Activated naive CD8-positive, alpha-beta T cell (primary cell): ENCODE measurements at regions not wholly inside any gene's neighbourhood (a gene's known extent, or its start where the extent isn't known, plus 50 kb on each side); places are given as distances from the start of the nearest gene placed in this dataset.
"Not testable (repeated sequence)": the region's sequence is repeated elsewhere in the genome, so short reads cannot be mapped to it uniquely, and the experiment has no call there.

ENCODE experiments used
- H3K27ac Mint-ChIP-seq: one replicate; pipeline ENCODE4 v1.8.0; 2021; ENCODE audit warnings: mixed read lengths
- H3K27me3 Mint-ChIP-seq: one replicate; pipeline ENCODE4 v1.8.0; 2021; ENCODE audit warnings: mixed read lengths
- H3K36me3 Mint-ChIP-seq: one replicate; pipeline ENCODE4 v1.8.0; 2021; ENCODE audit warnings: mixed read lengths
- H3K4me1 Mint-ChIP-seq: one replicate; pipeline ENCODE4 v1.8.0; 2021; ENCODE audit warnings: low read depth, mixed read lengths
- H3K4me3 Mint-ChIP-seq: one replicate; pipeline ENCODE4 v1.8.0; 2021; ENCODE audit warnings: mild to moderate bottlenecking, mixed read lengths
- H3K9me3 Mint-ChIP-seq: one replicate; pipeline ENCODE4 v1.8.0; 2021; ENCODE audit warnings: low read depth, mixed read lengths

DNA sequence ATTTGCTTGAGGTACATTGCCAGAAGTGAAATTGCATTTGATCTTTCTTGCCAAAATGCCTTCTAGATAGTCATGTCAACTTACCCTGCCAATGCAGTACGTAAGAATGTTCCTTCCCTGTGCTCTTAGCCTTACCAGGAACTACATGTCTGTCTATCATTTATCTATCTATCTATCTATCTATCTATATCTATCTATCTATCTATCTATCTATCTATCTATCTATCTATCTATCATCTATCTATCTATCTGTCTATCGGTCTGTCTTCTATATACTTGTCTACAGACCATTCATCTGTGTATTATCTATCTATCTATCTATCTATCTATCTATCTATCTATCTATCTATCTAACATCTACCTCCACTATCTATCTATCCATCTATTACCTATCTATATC is 456.9 kb upstream of the MKI67 start:
- H3K27ac Mint-ChIP-seq, H3K36me3 Mint-ChIP-seq, H3K27me3 Mint-ChIP-seq, H3K4me3 Mint-ChIP-seq, H3K9me3 Mint-ChIP-seq, H3K4me1 Mint-ChIP-seq: not testable (repeated sequence)

DNA sequence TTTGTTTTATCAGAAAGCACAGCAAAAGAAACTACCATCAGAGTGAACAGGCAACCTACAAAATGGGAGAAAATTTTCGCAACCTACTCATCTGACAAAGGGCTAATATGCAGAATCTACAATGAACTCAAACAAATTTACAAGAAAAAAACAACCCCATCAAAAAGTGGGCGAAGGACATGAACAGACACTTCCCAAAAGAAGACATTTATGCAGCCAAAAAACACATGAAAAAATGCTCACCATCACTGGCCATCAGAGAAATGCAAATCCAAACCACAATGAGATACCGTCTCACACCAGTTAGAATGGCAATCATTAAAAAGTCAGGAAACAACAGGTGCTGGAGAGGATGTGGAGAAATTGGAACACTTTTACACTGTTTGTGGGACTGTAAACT is 460.4 kb upstream of the MKI67 start:
- not testable (repeated sequence) for H3K36me3 Mint-ChIP-seq

DNA sequence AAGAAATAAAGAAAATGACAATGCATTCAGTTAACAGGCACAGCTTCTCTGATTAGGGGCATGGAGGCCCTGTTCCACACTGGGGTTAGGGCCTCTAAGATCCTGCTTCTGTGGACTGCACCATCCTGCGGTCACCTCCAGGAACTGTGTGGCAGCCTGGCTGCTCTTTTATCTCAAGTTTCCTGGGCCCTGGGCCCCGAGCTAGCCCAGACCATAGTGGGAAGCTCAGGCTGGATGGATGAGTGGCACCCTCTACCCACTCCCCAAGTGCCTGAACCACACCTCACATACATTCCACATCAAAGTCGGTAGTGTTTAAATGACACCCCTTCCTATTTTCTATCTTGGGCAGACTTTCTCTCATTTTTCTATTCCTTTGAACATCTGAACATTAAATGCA is 461.5 kb upstream of the MKI67 start:
- Mint-ChIP-seq H3K4me1 (no peaks in the 10 kb centered on the region), H3K36me3 (no peaks in the 10 kb centered on the region), H3K4me3 (no peak overlapping the region), H3K27me3 (no peaks in the 10 kb centered on the region), H3K9me3 (no peaks in the 10 kb centered on the region), H3K27ac (no peak overlapping the region)

More for the DNA sequence above, 460.4 kb upstream of the MKI67 start:
- not testable (repeated sequence) for H3K9me3 Mint-ChIP-seq, H3K27ac Mint-ChIP-seq, H3K4me3 Mint-ChIP-seq, H3K4me1 Mint-ChIP-seq, H3K27me3 Mint-ChIP-seq

DNA sequence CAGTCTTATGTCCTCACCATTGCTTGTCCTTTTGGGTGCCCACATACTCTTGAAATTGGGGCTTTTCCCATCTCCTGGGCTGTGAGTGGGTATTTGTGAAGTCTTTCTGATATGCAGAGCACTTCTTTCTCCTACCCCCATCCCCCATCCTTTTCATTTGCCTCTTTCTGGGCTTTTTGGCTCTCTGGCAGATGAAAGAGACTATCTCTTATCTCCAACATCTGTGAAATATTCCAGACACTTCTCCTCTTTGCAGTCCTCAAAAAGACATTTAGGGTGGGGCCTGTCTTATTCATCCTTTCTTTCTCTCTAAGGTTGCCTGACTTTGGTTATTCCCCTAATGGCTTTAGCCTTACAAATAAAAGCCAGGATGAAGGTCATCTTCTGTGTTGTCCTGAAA is 462.2 kb upstream of the MKI67 start:
- no peaks in the 10 kb centered on the region for H3K4me1 Mint-ChIP-seq
- no peak overlapping the region for H3K4me3 Mint-ChIP-seq
- H3K9me3 Mint-ChIP-seq: no peaks in the 10 kb centered on the region
- no peaks in the 10 kb centered on the region for H3K27me3 Mint-ChIP-seq
- H3K36me3 Mint-ChIP-seq: no peaks in the 10 kb centered on the region
- H3K27ac Mint-ChIP-seq: no peak overlapping the region

DNA sequence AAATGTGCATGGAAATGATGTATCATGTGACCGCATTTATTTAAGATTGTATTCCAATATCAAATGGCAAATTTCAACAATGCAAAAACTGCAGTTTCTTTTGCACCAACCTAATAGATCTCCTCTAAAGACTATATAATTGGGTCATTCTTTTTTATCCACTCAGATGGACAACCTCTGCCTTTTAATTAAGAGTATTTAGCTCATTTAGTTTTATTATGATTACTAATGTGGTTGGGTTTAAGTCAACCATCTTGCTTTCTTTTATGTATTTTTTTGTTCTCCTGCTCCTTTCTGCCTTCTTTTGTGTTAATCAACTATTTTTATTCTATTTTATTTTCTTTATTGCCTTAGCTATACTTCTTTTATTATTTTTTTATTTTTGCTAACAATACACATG is 468.5 kb upstream of the MKI67 start:
- Mint-ChIP-seq H3K9me3 (peaks cover 8% of the 10 kb centered on the region), H3K27ac (no peak overlapping the region), H3K4me1 (no peaks in the 10 kb centered on the region), H3K4me3 (no peak overlapping the region), H3K36me3 (no peaks in the 10 kb centered on the region), H3K27me3 (peaks cover 4% of the 10 kb centered on the region)

DNA sequence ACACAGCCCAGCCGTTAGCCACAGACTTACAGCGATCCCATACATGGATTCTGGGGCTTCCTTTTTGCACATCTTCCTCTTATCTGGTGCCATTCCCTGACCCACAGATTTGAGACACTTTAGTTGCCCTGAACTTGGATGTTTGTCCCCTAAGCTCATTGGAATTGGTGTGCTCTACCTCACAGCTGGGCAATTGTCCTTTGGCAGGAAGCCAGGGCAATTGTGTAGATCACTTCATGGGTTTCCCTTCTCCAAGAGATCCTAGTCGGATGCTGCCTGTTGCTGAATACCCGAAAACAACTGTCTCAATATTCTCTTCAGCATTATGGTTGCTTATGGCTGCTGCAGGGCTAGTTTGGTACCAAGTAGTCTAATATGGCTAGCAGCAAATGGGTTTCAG is 470.7 kb upstream of the MKI67 start:
- H3K4me1 Mint-ChIP-seq: no peaks in the 10 kb centered on the region

DNA sequence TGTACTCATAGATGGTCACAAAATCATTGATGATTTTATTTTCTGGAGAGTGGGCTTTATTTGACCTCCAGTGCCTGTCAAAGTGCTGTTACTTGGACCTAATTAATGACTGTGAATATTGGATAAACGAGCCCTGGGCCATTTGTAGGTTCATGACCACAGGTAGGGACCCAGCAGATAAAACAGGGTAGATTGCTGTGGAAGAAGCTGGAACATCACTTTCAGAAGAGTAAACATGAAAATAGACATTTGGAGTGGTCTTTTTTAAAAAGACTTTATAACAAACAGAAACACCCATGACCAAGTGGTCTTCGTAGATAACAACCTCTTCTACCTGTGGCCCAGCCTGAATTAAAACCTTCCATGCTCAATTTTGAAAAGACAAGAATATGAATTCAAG is 472.8 kb upstream of the MKI67 start:
- no peaks in the 10 kb centered on the region for H3K4me1 Mint-ChIP-seq
- H3K27ac Mint-ChIP-seq: no peak overlapping the region
- no peak overlapping the region for H3K4me3 Mint-ChIP-seq
- H3K27me3 Mint-ChIP-seq: peaks cover 8% of the 10 kb centered on the region
- H3K9me3 Mint-ChIP-seq: peaks cover 8% of the 10 kb centered on the region
- no peaks in the 10 kb centered on the region for H3K36me3 Mint-ChIP-seq

More for the DNA sequence above, 470.7 kb upstream of the MKI67 start:
- Mint-ChIP-seq H3K27me3 (peaks cover 5% of the 10 kb centered on the region), H3K9me3 (peaks cover 8% of the 10 kb centered on the region), H3K36me3 (no peaks in the 10 kb centered on the region), H3K27ac (no peak overlapping the region), H3K4me3 (no peak overlapping the region)

DNA sequence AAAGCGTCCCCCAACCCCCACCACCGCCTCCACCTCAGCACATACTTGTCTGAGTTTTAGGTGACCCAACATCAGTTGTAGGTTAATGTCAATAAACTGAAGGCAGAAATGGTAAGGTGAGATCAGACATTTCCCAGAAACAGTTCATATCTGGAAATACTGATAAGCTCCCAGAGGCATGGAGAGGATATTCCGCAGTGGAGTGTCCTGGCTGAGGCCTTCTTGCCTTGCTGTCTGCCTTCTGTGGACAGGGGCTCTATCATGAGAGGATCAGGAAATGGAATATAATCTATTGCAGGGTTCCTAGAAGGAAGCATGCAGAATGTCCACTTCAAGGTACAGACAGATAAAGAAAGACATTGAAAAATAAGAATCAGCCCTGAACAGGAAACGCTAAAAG is 473.3 kb upstream of the MKI67 start:
- peaks cover 8% of the 10 kb centered on the region for H3K9me3 Mint-ChIP-seq
- H3K27me3 Mint-ChIP-seq: peaks cover 8% of the 10 kb centered on the region
- no peaks in the 10 kb centered on the region for H3K36me3 Mint-ChIP-seq
- H3K4me3 Mint-ChIP-seq: no peak overlapping the region
- no peaks in the 10 kb centered on the region for H3K4me1 Mint-ChIP-seq
- H3K27ac Mint-ChIP-seq: no peak overlapping the region

DNA sequence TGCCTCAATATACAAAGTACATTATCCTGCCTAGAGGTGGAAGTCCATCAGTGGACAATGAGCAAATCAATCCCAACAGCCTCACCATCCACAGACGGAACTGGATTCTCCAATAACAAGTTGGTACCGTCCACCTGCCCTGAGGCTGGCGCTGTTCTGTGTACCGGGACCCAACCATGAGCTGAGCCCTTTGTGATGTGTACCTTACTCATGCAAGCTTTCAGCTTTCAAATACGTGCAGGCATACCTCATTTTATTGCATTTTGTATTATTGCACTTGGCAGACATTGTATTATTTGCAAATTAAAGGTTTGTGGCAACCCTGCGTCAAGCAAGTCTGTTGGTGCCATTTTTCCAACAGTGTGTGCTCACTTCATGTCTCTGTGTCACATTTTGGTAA is 476.0 kb upstream of the MKI67 start:
- H3K27me3 Mint-ChIP-seq: peaks cover 5% of the 10 kb centered on the region
- no peaks in the 10 kb centered on the region for H3K36me3 Mint-ChIP-seq
- no peaks in the 10 kb centered on the region for H3K9me3 Mint-ChIP-seq
- no peaks in the 10 kb centered on the region for H3K4me1 Mint-ChIP-seq
- H3K4me3 Mint-ChIP-seq: no peak overlapping the region
- no peak overlapping the region for H3K27ac Mint-ChIP-seq

DNA sequence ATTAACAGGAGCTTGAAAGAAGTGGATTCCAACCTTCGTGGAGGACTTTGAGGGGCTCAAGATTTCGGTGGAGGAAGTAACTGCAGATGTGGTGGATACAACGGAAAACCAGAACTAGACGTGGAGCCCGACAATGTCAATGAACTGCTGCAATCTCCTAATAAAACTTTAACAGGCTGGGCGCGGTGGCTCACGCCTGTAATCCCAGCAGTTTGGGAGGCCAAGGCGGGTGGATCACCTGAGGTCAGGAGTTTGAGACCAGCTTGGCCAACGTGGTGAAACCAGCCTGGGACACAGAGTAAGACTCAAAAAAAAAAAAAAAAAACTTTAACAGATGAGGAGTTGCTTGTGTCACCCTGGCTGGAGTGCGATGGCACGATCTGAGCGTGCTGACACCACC is 477.8 kb upstream of the MKI67 start:
- H3K9me3 Mint-ChIP-seq: no peaks in the 10 kb centered on the region
- H3K4me1 Mint-ChIP-seq: no peaks in the 10 kb centered on the region
- H3K36me3 Mint-ChIP-seq: no peaks in the 10 kb centered on the region
- H3K27ac Mint-ChIP-seq: no peak overlapping the region
- no peak overlapping the region for H3K4me3 Mint-ChIP-seq
- peaks cover 5% of the 10 kb centered on the region for H3K27me3 Mint-ChIP-seq

DNA sequence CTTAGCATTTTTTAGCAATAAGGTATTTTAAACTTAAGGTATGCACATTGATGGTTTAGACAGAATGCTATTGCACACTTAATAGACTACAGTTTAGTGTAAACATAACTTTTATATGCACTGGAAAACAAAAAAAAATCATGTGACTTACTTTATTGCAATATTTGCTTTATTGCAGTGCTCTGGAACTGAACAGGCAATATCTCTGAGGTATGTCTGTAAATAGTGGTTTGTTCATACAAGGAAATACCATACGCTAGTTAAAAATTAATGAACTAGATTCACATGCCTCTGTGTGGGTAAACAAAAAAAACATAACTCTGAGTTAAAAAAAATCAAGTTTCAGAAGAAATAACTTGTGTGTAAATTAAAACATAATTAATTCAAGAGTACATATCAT is 479.0 kb upstream of the MKI67 start:
- H3K27me3 Mint-ChIP-seq: peaks cover 5% of the 10 kb centered on the region
- no peaks in the 10 kb centered on the region for H3K4me1 Mint-ChIP-seq
- no peaks in the 10 kb centered on the region for H3K36me3 Mint-ChIP-seq
- H3K27ac Mint-ChIP-seq: no peak overlapping the region
- no peaks in the 10 kb centered on the region for H3K9me3 Mint-ChIP-seq
- H3K4me3 Mint-ChIP-seq: no peak overlapping the region

DNA sequence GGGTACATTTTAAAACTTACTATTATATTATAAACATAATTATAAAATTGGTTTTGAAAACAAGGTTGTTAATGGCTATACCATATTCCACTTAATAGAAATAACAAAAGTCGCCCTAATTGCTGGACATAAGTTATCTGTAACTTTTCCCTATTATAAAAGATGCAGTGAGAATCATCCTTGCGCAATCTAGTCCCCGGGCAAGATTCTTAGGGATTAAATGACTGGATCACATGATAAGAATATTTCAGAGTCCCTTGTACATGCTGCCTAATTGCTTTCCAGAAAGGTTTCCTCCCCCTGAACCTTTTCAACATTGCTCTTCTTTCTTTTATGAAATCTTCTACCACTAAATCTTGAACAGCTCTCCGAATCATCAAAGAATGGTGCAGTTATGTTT is 479.8 kb upstream of the MKI67 start:
- H3K9me3 Mint-ChIP-seq: no peaks in the 10 kb centered on the region
- H3K4me1 Mint-ChIP-seq: no peaks in the 10 kb centered on the region
- no peak overlapping the region for H3K4me3 Mint-ChIP-seq
- H3K36me3 Mint-ChIP-seq: no peaks in the 10 kb centered on the region
- H3K27ac Mint-ChIP-seq: no peak overlapping the region
- H3K27me3 Mint-ChIP-seq: peaks cover 4% of the 10 kb centered on the region

DNA sequence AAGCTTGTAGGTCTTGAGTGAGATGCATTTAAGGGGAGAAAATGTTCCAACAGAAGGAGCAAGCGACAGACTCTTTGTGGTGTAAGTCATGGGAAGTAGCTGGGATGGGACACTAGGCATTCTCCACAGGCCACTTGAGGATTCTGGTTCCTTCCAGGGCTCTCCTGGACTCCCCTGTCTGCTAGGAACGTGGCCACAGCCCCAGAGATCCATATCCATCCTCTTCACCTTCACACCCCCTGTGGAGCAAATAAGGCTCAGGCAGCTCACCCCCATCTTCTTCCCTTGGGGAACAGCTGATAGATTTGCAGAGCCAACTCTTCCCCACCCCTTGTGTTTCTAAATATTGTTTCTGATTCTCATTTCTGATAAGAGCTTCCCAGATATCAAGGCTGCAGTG is 482.6 kb upstream of the MKI67 start:
- Mint-ChIP-seq H3K27ac (no peak overlapping the region), H3K27me3 (peaks cover 1% of the 10 kb centered on the region), H3K4me3 (no peak overlapping the region), H3K9me3 (no peaks in the 10 kb centered on the region), H3K36me3 (no peaks in the 10 kb centered on the region), H3K4me1 (no peaks in the 10 kb centered on the region)

DNA sequence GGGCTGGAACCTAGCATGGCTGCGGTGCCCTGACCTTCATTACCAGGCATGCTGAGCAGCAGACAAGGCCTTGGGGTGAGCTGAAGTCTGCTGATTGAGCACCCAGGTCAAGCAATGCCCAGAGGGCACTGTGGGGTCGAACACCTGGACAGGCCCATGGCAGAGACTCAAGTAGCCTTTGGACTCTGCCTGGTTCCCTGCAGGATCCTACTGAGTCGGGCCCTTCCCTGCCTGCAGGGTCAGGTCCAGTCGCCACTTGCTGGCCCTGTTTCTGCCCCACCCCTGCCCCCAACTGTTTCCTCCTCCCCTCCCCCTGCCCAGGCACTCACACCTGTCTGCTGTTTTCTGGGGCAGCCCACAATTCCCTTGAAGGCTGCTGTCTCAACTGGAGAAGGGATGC is 483.2 kb upstream of the MKI67 start:
- no peaks in the 10 kb centered on the region for H3K27me3 Mint-ChIP-seq
- H3K27ac Mint-ChIP-seq: no peak overlapping the region
- H3K4me1 Mint-ChIP-seq: no peaks in the 10 kb centered on the region
- no peaks in the 10 kb centered on the region for H3K9me3 Mint-ChIP-seq
- no peak overlapping the region for H3K4me3 Mint-ChIP-seq
- H3K36me3 Mint-ChIP-seq: no peaks in the 10 kb centered on the region

DNA sequence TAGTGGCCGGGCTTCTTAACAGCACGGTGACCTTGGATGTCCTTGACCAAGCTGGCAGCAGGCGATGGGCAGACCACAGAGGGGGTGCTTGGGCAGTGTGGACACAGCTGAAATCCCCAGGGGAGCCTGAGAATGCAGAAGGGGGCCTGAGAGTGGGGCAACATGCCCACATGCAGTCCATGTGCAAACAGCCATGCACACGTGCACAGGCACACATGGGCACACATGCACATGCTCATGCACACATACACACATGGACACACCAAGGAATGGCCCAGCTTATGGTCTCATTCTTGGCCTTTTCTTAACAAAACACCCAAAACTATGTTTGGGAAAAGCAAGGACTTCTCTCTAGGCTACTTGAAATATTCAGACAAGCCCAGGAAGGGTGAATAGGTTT is 483.9 kb upstream of the MKI67 start:
- no peak overlapping the region for H3K27ac Mint-ChIP-seq
- H3K36me3 Mint-ChIP-seq: no peaks in the 10 kb centered on the region
- H3K4me1 Mint-ChIP-seq: no peaks in the 10 kb centered on the region
- H3K27me3 Mint-ChIP-seq: no peaks in the 10 kb centered on the region
- H3K9me3 Mint-ChIP-seq: no peaks in the 10 kb centered on the region
- no peak overlapping the region for H3K4me3 Mint-ChIP-seq

DNA sequence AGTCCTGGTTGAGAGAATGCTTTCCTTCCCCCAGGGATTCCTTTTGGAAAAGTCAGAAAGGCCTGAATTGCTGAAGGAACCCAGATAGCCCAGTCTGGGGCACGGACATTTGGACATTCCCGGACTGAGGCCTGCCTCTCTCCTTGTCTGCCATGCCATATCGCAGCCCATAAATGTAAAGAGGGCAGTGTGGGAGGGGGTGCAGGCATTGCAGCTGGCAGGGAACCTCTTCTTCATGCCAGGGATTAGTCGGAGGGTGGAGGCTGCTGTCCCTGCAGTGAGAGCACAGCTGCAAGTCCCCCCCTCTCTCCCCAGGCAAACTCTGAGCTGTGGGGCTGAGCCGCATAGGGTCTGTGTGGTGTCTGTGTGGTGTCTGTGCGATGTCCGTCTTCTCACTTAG is 486.0 kb upstream of the MKI67 start:
- Mint-ChIP-seq H3K9me3 (no peaks in the 10 kb centered on the region), H3K36me3 (no peaks in the 10 kb centered on the region), H3K27ac (no peak overlapping the region), H3K4me3 (no peak overlapping the region), H3K27me3 (no peaks in the 10 kb centered on the region), H3K4me1 (no peaks in the 10 kb centered on the region)

DNA sequence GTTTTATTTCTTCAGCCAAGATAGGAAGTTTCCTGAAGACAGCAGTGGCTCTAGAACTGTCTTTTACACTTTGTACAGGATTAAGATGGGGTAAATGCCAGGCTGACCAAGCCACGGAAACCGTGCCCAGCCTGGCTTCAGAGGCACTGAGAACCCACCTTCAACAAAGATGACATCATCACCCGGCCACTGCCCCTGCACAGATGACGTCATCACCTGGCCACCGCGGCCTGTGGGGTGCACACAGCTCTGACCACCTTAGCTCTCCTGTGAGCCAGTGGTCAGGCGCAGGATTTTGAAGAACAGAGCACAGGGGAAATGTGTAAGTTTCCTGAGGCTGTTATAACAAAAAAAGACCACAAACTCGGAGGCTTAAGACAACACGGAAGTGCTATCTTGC is 486.4 kb upstream of the MKI67 start:
- Mint-ChIP-seq H3K4me3 (no peak overlapping the region), H3K36me3 (no peaks in the 10 kb centered on the region), H3K4me1 (no peaks in the 10 kb centered on the region), H3K9me3 (no peaks in the 10 kb centered on the region), H3K27ac (no peak overlapping the region), H3K27me3 (no peaks in the 10 kb centered on the region)
